Keratinocyte (primary cell): ENCODE measurements at regions not wholly inside any gene's neighbourhood (a gene's known extent, or its start where the extent isn't known, plus 50 kb on each side); places are given as distances from the start of the nearest gene placed in this dataset.

Source experiments
- CTCF ChIP-seq, 3 experiments: IDR thresholded peaks in 1 of 3; conservative IDR thresholded peaks in 1 of 3; optimal IDR thresholded peaks in 1 of 3; 2 replicates in 2 of 3; 3 replicates in 1 of 3; pipeline versions ENCODE3 to v1.5.1; 2011; ENCODE audit warnings: low read length in 3 of 3, mild to moderate bottlenecking in 3 of 3, moderate library complexity in 2 of 3, control low read depth in 1 of 3, inconsistent platforms in 1 of 3; ENCODE audit not compliant: insufficient read depth in 2 of 3; ENCODE audit errors: extremely low read depth in 1 of 3
- EZH2 ChIP-seq: IDR thresholded peaks from one replicate; pipeline ENCODE4 v1.6.1; 2012; ENCODE audit warnings: inconsistent platforms, mild to moderate bottlenecking, low read length, moderate library complexity

GRCh38 chr5:23084815-23085214 is 231.7 kb upstream of the CDH12 start:
- TF ChIP-seq CTCF (optimal IDR thresholded peaks at IDR 0.05 in 1 of 3, IDR thresholded peaks at IDR 0.05 in 1 of 3, conservative IDR thresholded peaks at IDR 0.05 in 1 of 3; ENCODE audit: extremely low read depth in 1 of 3, insufficient read depth in 2 of 3, low read length in 3 of 3) (no peak), EZH2 (no peak)
